ENCODE measurements at regions not wholly inside any gene's neighbourhood (a gene's known extent, or its start where the extent isn't known, plus 50 kb on each side); places are given as distances from the start of the nearest gene placed in this dataset.
"Not testable (repeated sequence)": the region's sequence is repeated elsewhere in the genome, so short reads cannot be mapped to it uniquely, and the experiment has no call there.

GRCh38 chr6:84635081-84635761, 129.2 kb downstream of the TBX18 start:
- Histone ChIP-seq H3K4me3 (ENCODE audit: low read length) (no peak overlapping the region), H3K9me3 (ENCODE audit: insufficient read depth, low read depth, low read length) (no peaks in the 10 kb centered on the region; the same call in 1 of the 2 replicates), H3K27me3 (ENCODE audit: insufficient read depth, low read length) (no peaks in the 10 kb centered on the region), H3K36me3 (ENCODE audit: insufficient read depth, low read depth, low read length) (no peaks in the 10 kb centered on the region), H3K27ac (ENCODE audit: low read length) (no peak overlapping the region), H3K9ac (ENCODE audit: low read depth, low read length) (no peak overlapping the region), H3K4me1 (ENCODE audit: insufficient read depth, low read length) (no peaks in the 10 kb centered on the region)

- H3K27me3 ChIP-seq (ENCODE audit: insufficient read depth, low read length), result no peaks in the 10 kb centered on the region
- H3K4me3 ChIP-seq (ENCODE audit: low read length), result no peak overlapping the region
- H3K4me1 ChIP-seq (ENCODE audit: insufficient read depth, low read length), result no peaks in the 10 kb centered on the region
- no peak overlapping the region for H3K9ac ChIP-seq (ENCODE audit: low read depth, low read length)
- H3K27ac ChIP-seq (ENCODE audit: low read length), result no peak overlapping the region
- no peaks in the 10 kb centered on the region for H3K36me3 ChIP-seq (ENCODE audit: insufficient read depth, low read depth, low read length)
- no peaks in the 10 kb centered on the region; the same call in 1 of the 2 replicates for H3K9me3 ChIP-seq (ENCODE audit: insufficient read depth, low read depth, low read length)
Measured at GRCh38 chr6:84633771-84634170, 130.6 kb downstream of the TBX18 start.

GRCh38 chr6:84626527-84626926, 137.9 kb downstream of the TBX18 start:
- H3K9me3 ChIP-seq (ENCODE audit: insufficient read depth, low read depth, low read length); H3K9ac ChIP-seq (ENCODE audit: low read depth, low read length); H3K36me3 ChIP-seq (ENCODE audit: insufficient read depth, low read depth, low read length); H3K4me3 ChIP-seq (ENCODE audit: low read length); H3K4me1 ChIP-seq (ENCODE audit: insufficient read depth, low read length); H3K27ac ChIP-seq (ENCODE audit: low read length); H3K27me3 ChIP-seq (ENCODE audit: insufficient read depth, low read length): not testable (repeated sequence)

- no peak overlapping the region for H3K27ac ChIP-seq (ENCODE audit: low read length)
- no peak overlapping the region for H3K4me3 ChIP-seq (ENCODE audit: low read length)
- no peak overlapping the region for H3K9ac ChIP-seq (ENCODE audit: low read depth, low read length)
Measured at GRCh38 chr6:84625506-84625905, 138.9 kb downstream of the TBX18 start.

GRCh38 chr6:84623956-84624680, 140.3 kb downstream of the TBX18 start:
- H3K9me3 ChIP-seq (ENCODE audit: insufficient read depth, low read depth, low read length), result no peaks in the 10 kb centered on the region
- no peaks in the 10 kb centered on the region for H3K36me3 ChIP-seq (ENCODE audit: insufficient read depth, low read depth, low read length)
- no peaks in the 10 kb centered on the region for H3K4me1 ChIP-seq (ENCODE audit: insufficient read depth, low read length)
- no peak overlapping the region for H3K4me3 ChIP-seq (ENCODE audit: low read length)
- no peaks in the 10 kb centered on the region for H3K27me3 ChIP-seq (ENCODE audit: insufficient read depth, low read length)
- H3K27ac ChIP-seq (ENCODE audit: low read length), result no peak overlapping the region
- H3K9ac ChIP-seq (ENCODE audit: low read depth, low read length), result no peak overlapping the region

More at GRCh38 chr6:84625506-84625905, 138.9 kb downstream of the TBX18 start:
- Histone ChIP-seq H3K4me1 (ENCODE audit: insufficient read depth, low read length) (no peaks in the 10 kb centered on the region), H3K36me3 (ENCODE audit: insufficient read depth, low read depth, low read length) (no peaks in the 10 kb centered on the region), H3K27me3 (ENCODE audit: insufficient read depth, low read length) (no peaks in the 10 kb centered on the region), H3K9me3 (ENCODE audit: insufficient read depth, low read depth, low read length) (no peaks in the 10 kb centered on the region)

GRCh38 chr6:84618836-84619235, 145.6 kb downstream of the TBX18 start:
- Histone ChIP-seq H3K9ac (ENCODE audit: low read depth, low read length) (no peak overlapping the region), H3K27ac (ENCODE audit: low read length) (no peak overlapping the region), H3K9me3 (ENCODE audit: insufficient read depth, low read depth, low read length) (no peaks in the 10 kb centered on the region), H3K4me1 (ENCODE audit: insufficient read depth, low read length) (peaks cover 6% of the 10 kb centered on the region; the same call in 1 of the 2 replicates), H3K27me3 (ENCODE audit: insufficient read depth, low read length) (no peaks in the 10 kb centered on the region), H3K4me3 (ENCODE audit: low read length) (no peak overlapping the region), H3K36me3 (ENCODE audit: insufficient read depth, low read depth, low read length) (no peaks in the 10 kb centered on the region)

- H3K9ac ChIP-seq (ENCODE audit: low read depth, low read length), result no peak overlapping the region
- H3K4me3 ChIP-seq (ENCODE audit: low read length), result no peak overlapping the region
- no peak overlapping the region for H3K27ac ChIP-seq (ENCODE audit: low read length)
Measured at GRCh38 chr6:84618046-84618752, 146.2 kb downstream of the TBX18 start.

GRCh38 chr6:84615987-84616386, 148.4 kb downstream of the TBX18 start:
- no peak overlapping the region for H3K27ac ChIP-seq (ENCODE audit: low read length)
- no peaks in the 10 kb centered on the region for H3K9me3 ChIP-seq (ENCODE audit: insufficient read depth, low read depth, low read length)

More at GRCh38 chr6:84618046-84618752, 146.2 kb downstream of the TBX18 start:
- no peaks in the 10 kb centered on the region for H3K36me3 ChIP-seq (ENCODE audit: insufficient read depth, low read depth, low read length)
- no peaks in the 10 kb centered on the region for H3K9me3 ChIP-seq (ENCODE audit: insufficient read depth, low read depth, low read length)
- H3K4me1 ChIP-seq (ENCODE audit: insufficient read depth, low read length), result peaks cover 6% of the 10 kb centered on the region; the same call in 1 of the 2 replicates
- no peaks in the 10 kb centered on the region for H3K27me3 ChIP-seq (ENCODE audit: insufficient read depth, low read length)

GRCh38 chr6:84615113-84615850, 149.1 kb downstream of the TBX18 start:
- Histone ChIP-seq H3K9ac (ENCODE audit: low read depth, low read length) (no peak overlapping the region), H3K36me3 (ENCODE audit: insufficient read depth, low read depth, low read length) (no peaks in the 10 kb centered on the region), H3K27me3 (ENCODE audit: insufficient read depth, low read length) (no peaks in the 10 kb centered on the region), H3K4me1 (ENCODE audit: insufficient read depth, low read length) (peaks cover 6% of the 10 kb centered on the region; the same call in 1 of the 2 replicates), H3K9me3 (ENCODE audit: insufficient read depth, low read depth, low read length) (no peaks in the 10 kb centered on the region), H3K27ac (ENCODE audit: low read length) (no peak overlapping the region), H3K4me3 (ENCODE audit: low read length) (no peak overlapping the region)

More at GRCh38 chr6:84615987-84616386, 148.4 kb downstream of the TBX18 start:
- peaks cover 6% of the 10 kb centered on the region; the same call in 1 of the 2 replicates for H3K4me1 ChIP-seq (ENCODE audit: insufficient read depth, low read length)
- H3K9ac ChIP-seq (ENCODE audit: low read depth, low read length), result no peak overlapping the region
- no peak overlapping the region for H3K4me3 ChIP-seq (ENCODE audit: low read length)
- no peaks in the 10 kb centered on the region for H3K36me3 ChIP-seq (ENCODE audit: insufficient read depth, low read depth, low read length)
- H3K27me3 ChIP-seq (ENCODE audit: insufficient read depth, low read length), result no peaks in the 10 kb centered on the region

- Histone ChIP-seq H3K27ac (ENCODE audit: low read length) (no peak overlapping the region), H3K4me1 (ENCODE audit: insufficient read depth, low read length) (no peaks in the 10 kb centered on the region), H3K36me3 (ENCODE audit: insufficient read depth, low read depth, low read length) (no peaks in the 10 kb centered on the region), H3K27me3 (ENCODE audit: insufficient read depth, low read length) (no peaks in the 10 kb centered on the region), H3K9me3 (ENCODE audit: insufficient read depth, low read depth, low read length) (no peaks in the 10 kb centered on the region), H3K9ac (ENCODE audit: low read depth, low read length) (no peak overlapping the region), H3K4me3 (ENCODE audit: low read length) (no peak overlapping the region)
Measured at GRCh38 chr6:84606860-84607259, 157.5 kb downstream of the TBX18 start.

GRCh38 chr6:84605298-84605697, 159.1 kb downstream of the TBX18 start:
- no peak overlapping the region for H3K9ac ChIP-seq (ENCODE audit: low read depth, low read length)
- no peak overlapping the region for H3K27ac ChIP-seq (ENCODE audit: low read length)
- H3K9me3 ChIP-seq (ENCODE audit: insufficient read depth, low read depth, low read length), result no peaks in the 10 kb centered on the region
- H3K27me3 ChIP-seq (ENCODE audit: insufficient read depth, low read length), result no peaks in the 10 kb centered on the region
- H3K4me3 ChIP-seq (ENCODE audit: low read length), result no peak overlapping the region
- H3K4me1 ChIP-seq (ENCODE audit: insufficient read depth, low read length), result no peaks in the 10 kb centered on the region
- no peaks in the 10 kb centered on the region for H3K36me3 ChIP-seq (ENCODE audit: insufficient read depth, low read depth, low read length)
